ENCODE measurements at regions not wholly inside any gene's neighbourhood (a gene's known extent, or its start where the extent isn't known, plus 50 kb on each side); places are given as distances from the start of the nearest gene placed in this dataset.
"Not testable (repeated sequence)": the region's sequence is repeated elsewhere in the genome, so short reads cannot be mapped to it uniquely, and the experiment has no call there.

GRCh38 chr2:53028225-53028624, 739.4 kb upstream of the CHAC2 start:
- ATAC-seq (replicated peaks) (no peak), DNase-seq (no peak)
- Mint-ChIP-seq H3K27me3 (no peaks in the 10 kb centered on the region), H3K27ac (no peak overlapping the region), H3K36me3 (ENCODE audit: insufficient read depth) (no peaks in the 10 kb centered on the region), H3K9me3 (peaks cover 4 to 14% of the 10 kb centered on the region in 2 donors), H3K4me1 (ENCODE audit: low read depth in 2 of 2) (no peaks in the 10 kb centered on the region), H3K4me3 (no peak overlapping the region)

GRCh38 chr2:53022248-53022647, 745.4 kb upstream of the CHAC2 start:
- H3K27me3 Mint-ChIP-seq; H3K36me3 Mint-ChIP-seq (ENCODE audit: insufficient read depth); H3K27ac Mint-ChIP-seq; ATAC-seq (replicated peaks); DNase-seq; H3K4me1 Mint-ChIP-seq (ENCODE audit: low read depth in 2 of 2); H3K4me3 Mint-ChIP-seq: not testable (repeated sequence)
- H3K9me3 Mint-ChIP-seq = peaks cover 11% of the 10 kb centered on the region in 2 donors

- no peaks in the 10 kb centered on the region for H3K36me3 Mint-ChIP-seq (ENCODE audit: insufficient read depth)
- no peak overlapping the region for H3K4me3 Mint-ChIP-seq
- no peaks in the 10 kb centered on the region for H3K27me3 Mint-ChIP-seq
- peaks cover 8 to 11% of the 10 kb centered on the region in 2 donors for H3K9me3 Mint-ChIP-seq
- H3K4me1 Mint-ChIP-seq (ENCODE audit: low read depth in 2 of 2) = no peaks in the 10 kb centered on the region
- DNase-seq (no peak), ATAC-seq (replicated peaks) (no peak)
- no peak overlapping the region for H3K27ac Mint-ChIP-seq
Observed at GRCh38 chr2:53021828-53022227, 745.8 kb upstream of the CHAC2 start.

GRCh38 chr2:53021292-53021691, 746.3 kb upstream of the CHAC2 start:
- Mint-ChIP-seq H3K4me1 (ENCODE audit: low read depth in 2 of 2) (no peaks in the 10 kb centered on the region), H3K4me3 (no peak overlapping the region), H3K9me3 (peaks cover 7 to 11% of the 10 kb centered on the region in 2 donors), H3K36me3 (ENCODE audit: insufficient read depth) (no peaks in the 10 kb centered on the region), H3K27me3 (no peaks in the 10 kb centered on the region), H3K27ac (no peak overlapping the region)
- ATAC-seq (replicated peaks) (no peak), DNase-seq (no peak)

- H3K36me3 Mint-ChIP-seq (ENCODE audit: insufficient read depth) = no peaks in the 10 kb centered on the region
- H3K27ac Mint-ChIP-seq = no peak overlapping the region
- H3K4me1 Mint-ChIP-seq (ENCODE audit: low read depth in 2 of 2) = no peaks in the 10 kb centered on the region
- ATAC-seq (replicated peaks) = no peak
- H3K27me3 Mint-ChIP-seq = no peaks in the 10 kb centered on the region
- DNase-seq = no peak
- H3K4me3 Mint-ChIP-seq = no peak overlapping the region
- peaks cover 7 to 11% of the 10 kb centered on the region in 2 donors for H3K9me3 Mint-ChIP-seq
Observed at GRCh38 chr2:53018825-53019425, 748.7 kb upstream of the CHAC2 start.

- Mint-ChIP-seq H3K36me3 (ENCODE audit: insufficient read depth) (no peaks in the 10 kb centered on the region), H3K4me3 (no peak overlapping the region), H3K27ac (no peak overlapping the region), H3K9me3 (peaks cover 8 to 15% of the 10 kb centered on the region in 2 donors), H3K27me3 (no peaks in the 10 kb centered on the region), H3K4me1 (ENCODE audit: low read depth in 2 of 2) (no peaks in the 10 kb centered on the region)
- DNase-seq = no peak
- no peak for ATAC-seq (replicated peaks)
Observed at GRCh38 chr2:53006980-53007379, 760.6 kb upstream of the CHAC2 start.

- Mint-ChIP-seq H3K4me1 (ENCODE audit: low read depth in 2 of 2) (no peaks in the 10 kb centered on the region), H3K36me3 (ENCODE audit: insufficient read depth) (no peaks in the 10 kb centered on the region), H3K4me3 (no peak overlapping the region), H3K9me3 (peaks cover 8 to 14% of the 10 kb centered on the region in 2 donors), H3K27me3 (no peaks in the 10 kb centered on the region), H3K27ac (no peak overlapping the region)
- DNase-seq = no peak
- ATAC-seq (replicated peaks) = no peak
Observed at GRCh38 chr2:53004413-53004812, 763.2 kb upstream of the CHAC2 start.

- Mint-ChIP-seq H3K4me1 (ENCODE audit: low read depth in 2 of 2) (no peaks in the 10 kb centered on the region), H3K4me3 (no peak overlapping the region), H3K27me3 (no peaks in the 10 kb centered on the region), H3K9me3 (peaks cover 2 to 17% of the 10 kb centered on the region in 2 donors), H3K36me3 (ENCODE audit: insufficient read depth) (no peaks in the 10 kb centered on the region), H3K27ac (no peak overlapping the region)
- no peak for ATAC-seq (replicated peaks)
- no peak for DNase-seq
Observed at GRCh38 chr2:52995424-52995823, 772.2 kb upstream of the CHAC2 start.

- DNase-seq = no peak
- no peak overlapping the region for H3K4me3 Mint-ChIP-seq
- no peaks in the 10 kb centered on the region for H3K4me1 Mint-ChIP-seq (ENCODE audit: low read depth in 2 of 2)
- H3K36me3 Mint-ChIP-seq (ENCODE audit: insufficient read depth) = no peaks in the 10 kb centered on the region
- no peak overlapping the region for H3K27ac Mint-ChIP-seq
- H3K27me3 Mint-ChIP-seq = no peaks in the 10 kb centered on the region
- H3K9me3 Mint-ChIP-seq = peaks cover 0 to 3% of the 10 kb centered on the region in 2 donors
- no peak for ATAC-seq (replicated peaks)
Observed at GRCh38 chr2:52976143-52976949, 791.3 kb upstream of the CHAC2 start.

GRCh38 chr2:52974127-52974526, 793.5 kb upstream of the CHAC2 start:
- Mint-ChIP-seq H3K4me3 (no peak overlapping the region), H3K4me1 (ENCODE audit: low read depth in 2 of 2) (no peaks in the 10 kb centered on the region), H3K27ac (no peak overlapping the region), H3K9me3 (peaks cover 0 to 2% of the 10 kb centered on the region in 2 donors), H3K36me3 (ENCODE audit: insufficient read depth) (no peaks in the 10 kb centered on the region), H3K27me3 (no peaks in the 10 kb centered on the region)
- ATAC-seq (replicated peaks) = no peak
- no peak for DNase-seq

- Mint-ChIP-seq H3K36me3 (ENCODE audit: insufficient read depth) (no peaks in the 10 kb centered on the region), H3K27ac (no peak overlapping the region), H3K9me3 (peaks cover 0 to 6% of the 10 kb centered on the region in 2 donors), H3K4me1 (ENCODE audit: low read depth in 2 of 2) (no peaks in the 10 kb centered on the region), H3K4me3 (no peak overlapping the region), H3K27me3 (no peaks in the 10 kb centered on the region)
- ATAC-seq (replicated peaks) (no peak), DNase-seq (no peak)
Observed at GRCh38 chr2:52970642-52971041, 797.0 kb upstream of the CHAC2 start.

GRCh38 chr2:52968043-52968442, 799.6 kb upstream of the CHAC2 start:
- H3K4me3 Mint-ChIP-seq = no peak overlapping the region
- no peaks in the 10 kb centered on the region for H3K36me3 Mint-ChIP-seq (ENCODE audit: insufficient read depth)
- H3K27me3 Mint-ChIP-seq = no peaks in the 10 kb centered on the region
- H3K4me1 Mint-ChIP-seq (ENCODE audit: low read depth in 2 of 2) = no peaks in the 10 kb centered on the region
- H3K27ac Mint-ChIP-seq = no peak overlapping the region
- DNase-seq (no peak), ATAC-seq (replicated peaks) (no peak)
- peaks cover 1 to 8% of the 10 kb centered on the region in 2 donors for H3K9me3 Mint-ChIP-seq

GRCh38 chr2:52964916-52965530, 802.6 kb upstream of the CHAC2 start:
- H3K36me3 Mint-ChIP-seq (ENCODE audit: insufficient read depth) = no peaks in the 10 kb centered on the region
- ATAC-seq (replicated peaks) (no peak), DNase-seq (no peak)
- H3K4me3 Mint-ChIP-seq = no peak overlapping the region
- no peaks in the 10 kb centered on the region for H3K27me3 Mint-ChIP-seq
- no peaks in the 10 kb centered on the region for H3K4me1 Mint-ChIP-seq (ENCODE audit: low read depth in 2 of 2)
- H3K9me3 Mint-ChIP-seq = peaks cover 10 to 16% of the 10 kb centered on the region in 2 donors
- no peak overlapping the region for H3K27ac Mint-ChIP-seq

- Mint-ChIP-seq H3K36me3 (ENCODE audit: insufficient read depth) (no peaks in the 10 kb centered on the region), H3K9me3 (peaks cover 10 to 11% of the 10 kb centered on the region in 2 donors), H3K27me3 (no peaks in the 10 kb centered on the region), H3K27ac (no peak overlapping the region), H3K4me3 (no peak overlapping the region), H3K4me1 (ENCODE audit: low read depth in 2 of 2) (no peaks in the 10 kb centered on the region)
- no peak for ATAC-seq (replicated peaks)
- no peak for DNase-seq
Observed at GRCh38 chr2:52961403-52961802, 806.2 kb upstream of the CHAC2 start.

All from effector memory CD8-positive, alpha-beta T cell (primary cell).